BLaER1 treated with 17β-estradiol and CSF1 and Interleukin-3, amounts not matched to agents 10 nM and 100 nM (cell line): ENCODE measurements at regions not wholly inside any gene's neighbourhood (a gene's known extent, or its start where the extent isn't known, plus 50 kb on each side); places are given as distances from the start of the nearest gene placed in this dataset.
"Not testable (repeated sequence)": the region's sequence is repeated elsewhere in the genome, so short reads cannot be mapped to it uniquely, and the experiment has no call there.

Experiments used
- H3K27ac ChIP-seq, 11 experiments: shearing (Covaris generic); formaldehyde crosslinking; 2 replicates each; pipeline ENCODE4 v1.8.1; 2022
- H3K27me3 ChIP-seq, 11 experiments: shearing (Covaris generic); formaldehyde crosslinking; 2 replicates each; pipeline ENCODE4 v1.8.1; 2022
- H3K36me3 ChIP-seq, 11 experiments: shearing (Covaris generic); formaldehyde crosslinking; 2 replicates each; pipeline ENCODE4 v1.8.1; 2022
- H3K4me1 ChIP-seq, 10 experiments: shearing (Covaris generic); formaldehyde crosslinking; 2 replicates each; pipeline ENCODE4 v1.8.1; 2022
- H3K4me2 ChIP-seq, 11 experiments: shearing (Covaris generic); formaldehyde crosslinking; 2 replicates each; pipeline ENCODE4 v1.8.1; 2022
- H3K4me3 ChIP-seq, 10 experiments: shearing (Covaris generic); formaldehyde crosslinking; 2 replicates each; pipeline ENCODE4 v1.8.1; 2022
- H3K9ac ChIP-seq, 11 experiments: shearing (Covaris generic); formaldehyde crosslinking; 2 replicates each; pipeline ENCODE4 v1.8.1; 2022
- H3K9me3 ChIP-seq, 11 experiments: shearing (Covaris generic); formaldehyde crosslinking; replicated peaks in 1 of 11; 2 replicates each; pipeline ENCODE4 v1.8.1; 2022
- H4K20me1 ChIP-seq, 11 experiments: shearing (Covaris generic); formaldehyde crosslinking; 2 replicates each; pipeline ENCODE4 v1.8.1; 2022

DNA sequence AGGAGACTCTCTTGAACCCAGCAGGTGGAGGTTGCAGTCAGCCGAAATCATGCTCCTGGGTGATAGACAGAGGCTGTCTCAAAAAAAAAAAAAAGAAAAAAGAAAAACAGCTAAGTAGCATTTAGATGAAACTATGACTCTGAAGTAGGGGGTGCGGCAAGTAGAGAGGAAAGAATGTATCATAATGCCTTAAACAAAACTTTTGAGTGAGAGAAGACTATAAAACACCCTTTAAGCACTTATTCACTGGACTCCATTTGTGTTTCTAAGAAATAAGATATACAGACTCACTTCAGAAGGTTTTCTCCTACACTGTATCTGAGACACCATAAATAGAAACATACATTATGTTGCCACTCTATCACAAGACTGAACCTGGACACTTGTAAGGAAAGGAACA, 78.9 kb upstream of the NBPF20 start:
- not testable (repeated sequence) for H3K9me3 ChIP-seq

DNA sequence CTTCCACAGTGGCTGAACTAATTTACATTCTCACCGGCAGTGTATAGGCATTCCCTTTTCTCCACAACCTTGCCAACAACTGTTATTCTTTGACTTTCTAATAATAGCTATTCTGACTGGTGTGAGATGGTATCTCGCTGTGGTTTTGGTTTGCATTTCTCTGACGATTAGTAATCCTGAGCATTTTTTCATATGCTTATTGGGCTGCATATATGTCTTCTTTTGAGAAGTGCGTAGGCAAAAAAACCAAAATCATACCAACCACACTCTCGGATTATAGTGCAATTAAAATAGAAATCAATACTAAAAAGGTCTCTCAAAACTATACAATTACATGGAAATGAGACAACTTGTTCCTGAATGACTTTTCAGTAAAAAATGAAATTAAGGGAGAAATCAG, 74.8 kb upstream of the NBPF20 start:
- H3K27me3 ChIP-seq, H4K20me1 ChIP-seq, H3K9ac ChIP-seq, H3K27ac ChIP-seq, H3K4me2 ChIP-seq, H3K9me3 ChIP-seq, H3K36me3 ChIP-seq, H3K4me1 ChIP-seq, H3K4me3 ChIP-seq: not testable (repeated sequence)

More for the DNA sequence above, 78.9 kb upstream of the NBPF20 start:
- H3K36me3 ChIP-seq, H3K4me3 ChIP-seq, H3K27ac ChIP-seq, H4K20me1 ChIP-seq, H3K27me3 ChIP-seq, H3K4me1 ChIP-seq, H3K9ac ChIP-seq, H3K4me2 ChIP-seq: not testable (repeated sequence)

DNA sequence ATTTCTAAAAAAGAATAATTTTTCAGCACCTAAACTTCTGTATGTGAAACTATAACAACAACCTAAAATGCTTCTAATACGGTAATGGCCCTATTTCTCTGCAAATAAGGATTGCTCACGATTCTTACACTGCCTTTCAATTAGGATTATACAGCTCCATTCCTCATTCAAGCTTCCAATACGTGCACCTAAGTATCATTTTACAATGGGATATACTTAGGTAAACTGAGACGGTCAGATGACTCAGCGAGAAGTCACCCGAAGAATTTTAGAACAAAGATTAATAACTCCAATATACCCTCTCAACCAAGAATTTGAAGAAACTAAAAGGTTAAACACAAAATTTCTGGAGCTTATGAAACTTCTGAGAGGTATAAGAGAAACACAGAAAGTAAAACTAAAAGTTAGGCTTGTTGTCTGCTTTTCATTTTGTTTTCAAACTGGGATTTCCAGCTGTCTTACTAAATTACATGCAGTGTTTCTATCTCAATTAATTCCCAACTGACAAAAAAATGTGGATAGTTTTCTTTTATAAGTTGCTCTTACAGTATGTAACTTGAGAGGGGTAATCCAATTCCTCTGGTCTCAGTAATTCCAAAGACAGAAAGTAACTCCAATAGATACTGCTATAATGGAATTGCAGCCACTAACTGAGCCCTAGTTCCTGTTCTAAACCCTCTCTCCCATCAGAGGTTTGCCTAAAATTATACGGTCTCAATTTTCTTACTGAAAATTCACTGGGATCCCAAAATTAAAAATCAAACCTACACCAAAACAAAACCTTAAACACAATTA, 69.9 kb upstream of the NBPF20 start:
- H3K4me3 ChIP-seq, H3K27ac ChIP-seq, H3K9me3 ChIP-seq, H4K20me1 ChIP-seq, H3K4me1 ChIP-seq, H3K9ac ChIP-seq, H3K4me2 ChIP-seq, H3K27me3 ChIP-seq, H3K36me3 ChIP-seq: not testable (repeated sequence)

DNA sequence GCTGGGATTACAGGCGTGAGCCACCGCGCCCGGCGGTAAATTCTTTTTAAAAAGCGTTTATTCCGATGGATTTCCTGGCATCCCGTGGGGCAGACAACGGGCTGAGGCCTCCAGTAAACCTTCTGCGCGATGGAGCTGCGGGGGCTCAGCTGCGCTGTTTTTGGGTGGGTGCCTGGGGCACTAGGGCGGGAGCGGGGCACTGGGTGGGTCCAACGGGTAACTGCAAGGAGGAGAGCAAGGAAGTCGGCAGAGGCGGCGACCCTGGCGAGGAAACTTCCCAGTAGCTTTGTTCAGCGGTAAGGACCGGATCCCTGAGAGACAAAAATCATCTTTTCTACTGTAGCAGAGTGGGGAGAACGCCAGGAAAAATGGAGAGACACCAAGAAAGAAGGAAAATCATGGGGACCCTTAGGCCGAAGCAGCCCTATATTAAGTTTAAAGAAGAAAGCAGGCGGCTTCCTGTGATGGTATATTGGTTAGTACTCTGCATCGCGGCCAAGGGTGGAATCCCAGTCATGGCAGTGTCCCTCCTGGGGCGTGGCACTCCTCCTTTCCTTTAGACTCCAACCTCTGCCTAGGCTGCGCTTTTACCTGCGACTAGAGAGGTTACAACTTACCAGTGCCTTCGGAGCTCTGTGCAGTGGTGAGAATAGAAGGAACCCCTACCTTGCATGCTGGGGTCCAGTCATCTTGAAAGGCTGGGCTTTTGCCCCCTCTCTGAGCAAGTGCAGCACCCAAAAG, 63.0 kb upstream of the NBPF20 start:
- not testable (repeated sequence) for H4K20me1 ChIP-seq, H3K36me3 ChIP-seq, H3K9me3 ChIP-seq, H3K9ac ChIP-seq, H3K4me1 ChIP-seq, H3K27me3 ChIP-seq, H3K27ac ChIP-seq, H3K4me3 ChIP-seq, H3K4me2 ChIP-seq

DNA sequence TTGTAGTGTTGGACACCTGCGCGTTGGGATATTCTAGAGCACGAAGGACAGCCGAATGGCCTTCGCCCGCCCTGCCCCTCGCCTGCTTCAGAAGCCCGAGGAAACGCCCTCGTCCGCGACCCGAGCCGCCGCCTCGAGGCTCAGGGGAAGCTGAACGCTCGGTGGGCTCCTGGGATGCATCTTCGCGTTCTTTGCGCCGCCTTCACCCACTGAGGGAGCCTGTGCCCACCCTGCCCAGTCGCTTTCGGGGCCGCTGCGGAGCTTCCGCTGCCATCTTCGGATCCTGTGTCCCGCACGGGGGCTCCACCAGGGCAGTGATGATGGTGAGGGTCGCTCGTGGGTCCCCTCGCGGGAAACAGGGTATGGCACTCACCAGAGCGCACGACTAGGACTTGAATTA, 61.8 kb upstream of the NBPF20 start:
- not testable (repeated sequence) for H4K20me1 ChIP-seq, H3K9me3 ChIP-seq, H3K27ac ChIP-seq, H3K27me3 ChIP-seq, H3K9ac ChIP-seq, H3K4me1 ChIP-seq, H3K36me3 ChIP-seq, H3K4me3 ChIP-seq, H3K4me2 ChIP-seq

DNA sequence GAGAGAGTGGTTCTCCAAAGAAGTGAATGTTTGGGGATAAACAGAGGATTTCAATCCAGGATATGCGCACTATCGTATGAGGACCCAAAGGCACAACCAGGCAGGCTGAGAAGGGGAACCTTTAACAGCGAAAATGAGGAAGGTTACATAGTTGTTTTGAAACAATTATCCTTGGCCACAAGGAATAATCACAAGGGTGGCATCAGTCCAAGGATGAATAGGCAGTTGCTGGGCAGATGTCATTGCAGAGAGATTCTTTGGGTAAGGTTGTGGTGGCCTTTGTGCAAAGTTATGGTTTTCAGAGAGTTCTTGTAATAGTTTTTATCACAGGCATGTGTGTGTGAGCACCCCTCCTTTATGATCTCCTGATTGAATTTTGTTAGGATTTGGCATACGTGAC, 58.9 kb upstream of the NBPF20 start:
- H3K4me1 ChIP-seq, H3K9ac ChIP-seq, H4K20me1 ChIP-seq, H3K4me2 ChIP-seq, H3K27ac ChIP-seq, H3K9me3 ChIP-seq, H3K4me3 ChIP-seq, H3K27me3 ChIP-seq, H3K36me3 ChIP-seq: not testable (repeated sequence)

DNA sequence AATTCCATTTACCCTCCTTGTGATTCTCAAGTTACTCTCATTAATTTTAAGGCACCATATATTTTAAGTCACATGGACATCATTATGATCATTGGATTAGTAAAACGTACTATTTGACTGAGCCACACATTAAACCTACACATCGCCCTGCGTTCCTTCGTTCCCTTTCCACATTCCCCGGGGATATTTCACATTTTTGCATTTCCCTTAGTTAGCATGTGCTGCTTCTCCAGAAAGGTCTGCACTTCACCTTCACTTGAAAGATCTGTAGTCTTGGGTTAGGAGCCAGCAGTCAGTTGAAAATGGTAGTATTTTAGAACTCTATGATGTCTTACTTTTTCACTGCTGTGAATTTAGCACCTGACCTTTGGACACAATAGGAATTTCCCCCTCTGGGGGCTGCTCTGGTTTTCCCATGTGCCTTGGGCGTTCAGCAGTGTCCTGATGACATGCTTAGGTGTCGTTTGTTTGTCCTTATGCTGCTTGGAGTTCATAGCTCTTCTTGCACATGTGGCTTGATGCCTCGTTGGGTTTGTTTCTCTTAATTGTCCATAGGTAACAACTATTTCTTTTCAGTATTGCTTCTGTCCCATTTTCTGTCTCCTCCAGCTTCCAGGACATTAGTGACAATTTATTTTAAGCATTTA, 56.9 kb upstream of the NBPF20 start:
- not testable (repeated sequence) for H3K27ac ChIP-seq, H3K9me3 ChIP-seq, H4K20me1 ChIP-seq, H3K4me2 ChIP-seq, H3K36me3 ChIP-seq, H3K4me1 ChIP-seq, H3K4me3 ChIP-seq, H3K27me3 ChIP-seq, H3K9ac ChIP-seq

DNA sequence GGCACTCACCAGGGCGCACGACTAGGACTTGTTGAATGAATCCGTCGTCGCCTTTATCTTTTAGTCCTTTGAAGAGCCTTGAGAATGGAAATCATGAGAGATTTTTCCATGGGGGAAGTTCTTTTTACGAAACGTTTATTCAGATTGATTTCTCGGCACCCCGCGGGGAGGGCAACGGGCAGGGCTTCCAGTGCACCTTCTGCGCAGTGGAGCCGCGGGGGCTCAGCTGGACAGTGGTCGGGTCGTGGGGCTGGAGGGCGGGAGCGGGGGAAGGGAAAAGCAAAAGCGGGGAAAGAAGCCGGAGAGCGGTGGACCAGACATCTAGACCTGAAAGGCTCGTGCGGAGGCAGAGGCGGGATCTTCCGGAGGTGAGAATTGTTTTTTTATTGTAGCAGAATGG, 50.6 kb upstream of the NBPF20 start:
- not testable (repeated sequence) for H3K9ac ChIP-seq, H3K36me3 ChIP-seq, H3K27ac ChIP-seq, H3K4me1 ChIP-seq, H3K4me3 ChIP-seq, H3K9me3 ChIP-seq, H4K20me1 ChIP-seq, H3K27me3 ChIP-seq, H3K4me2 ChIP-seq

DNA sequence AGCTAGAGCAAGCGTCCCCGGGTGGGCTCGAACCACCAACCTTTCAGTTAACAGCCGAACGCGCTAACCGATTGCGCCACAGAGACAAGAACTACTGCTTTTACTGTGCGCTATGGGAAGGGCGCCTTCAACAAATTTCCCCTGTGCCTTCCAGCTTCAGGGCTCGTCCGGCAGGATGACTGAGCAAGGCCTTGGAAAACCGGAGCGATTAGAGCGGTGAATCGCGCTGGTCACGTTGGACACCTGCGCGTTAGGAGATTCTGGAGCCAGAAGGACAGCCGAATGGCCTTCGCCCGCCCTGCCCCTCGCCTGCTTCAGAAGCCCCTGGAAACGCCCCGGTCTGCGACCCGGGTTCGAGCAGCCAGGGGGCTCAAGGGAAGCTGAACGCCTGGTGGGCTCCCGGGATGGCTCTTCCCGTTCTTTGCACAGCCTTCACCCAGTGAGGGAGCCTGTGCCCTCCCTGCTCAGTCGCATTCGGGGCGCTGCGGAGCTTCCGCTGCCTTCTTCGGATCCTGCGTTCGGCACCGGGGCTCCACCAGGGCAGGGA, 50.0 kb upstream of the NBPF20 start:
- H3K9me3 ChIP-seq, H3K36me3 ChIP-seq, H3K4me1 ChIP-seq, H3K9ac ChIP-seq, H4K20me1 ChIP-seq, H3K4me3 ChIP-seq, H3K4me2 ChIP-seq, H3K27ac ChIP-seq, H3K27me3 ChIP-seq: not testable (repeated sequence)
